ENCODE measurements at regions not wholly inside any gene's neighbourhood (a gene's known extent, or its start where the extent isn't known, plus 50 kb on each side); places are given as distances from the start of the nearest gene placed in this dataset.
"Not testable (repeated sequence)": the region's sequence is repeated elsewhere in the genome, so short reads cannot be mapped to it uniquely, and the experiment has no call there.

DNA sequence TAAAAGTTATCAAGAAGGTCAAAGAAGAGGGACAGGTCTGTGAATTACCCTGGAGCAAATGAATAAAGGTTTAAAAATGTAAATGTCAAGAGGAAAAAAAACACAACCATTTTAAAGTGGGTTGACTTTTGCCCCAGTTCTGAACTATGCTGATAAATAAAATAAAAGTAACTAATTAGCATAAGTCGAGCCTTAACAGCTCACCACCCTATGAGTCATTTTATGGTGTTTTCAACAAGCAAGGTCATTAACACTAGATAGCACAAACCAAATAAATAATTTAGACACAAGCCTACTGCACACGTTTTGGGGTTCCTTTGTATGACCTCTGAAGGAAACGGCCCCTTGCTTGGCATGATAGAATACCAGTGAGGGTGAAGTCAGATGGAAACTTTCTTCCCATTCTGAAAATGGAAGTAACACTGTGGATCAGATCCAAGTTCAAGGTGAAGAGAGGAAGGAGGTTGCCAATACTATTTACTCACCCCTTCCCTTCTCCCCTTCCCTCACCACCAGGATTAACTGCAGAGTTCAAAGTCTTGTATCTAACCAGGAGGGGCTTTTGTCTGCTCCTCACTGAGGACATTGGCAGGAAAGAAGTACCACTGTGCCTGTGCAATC is 380.0 kb upstream of the ACVR2A start:
- no peak for DNase-seq (ENCODE audit: low read depth)

- DNase-seq (ENCODE audit: low read depth): no peak
Observed at GRCh38 chr2:147463881-147464520, 380.8 kb upstream of the ACVR2A start.

GRCh38 chr2:147460155-147460554 is 384.7 kb upstream of the ACVR2A start:
- DNase-seq (ENCODE audit: low read depth): no peak

GRCh38 chr2:147456779-147457178 is 388.1 kb upstream of the ACVR2A start:
- no peak for DNase-seq (ENCODE audit: low read depth)

DNA sequence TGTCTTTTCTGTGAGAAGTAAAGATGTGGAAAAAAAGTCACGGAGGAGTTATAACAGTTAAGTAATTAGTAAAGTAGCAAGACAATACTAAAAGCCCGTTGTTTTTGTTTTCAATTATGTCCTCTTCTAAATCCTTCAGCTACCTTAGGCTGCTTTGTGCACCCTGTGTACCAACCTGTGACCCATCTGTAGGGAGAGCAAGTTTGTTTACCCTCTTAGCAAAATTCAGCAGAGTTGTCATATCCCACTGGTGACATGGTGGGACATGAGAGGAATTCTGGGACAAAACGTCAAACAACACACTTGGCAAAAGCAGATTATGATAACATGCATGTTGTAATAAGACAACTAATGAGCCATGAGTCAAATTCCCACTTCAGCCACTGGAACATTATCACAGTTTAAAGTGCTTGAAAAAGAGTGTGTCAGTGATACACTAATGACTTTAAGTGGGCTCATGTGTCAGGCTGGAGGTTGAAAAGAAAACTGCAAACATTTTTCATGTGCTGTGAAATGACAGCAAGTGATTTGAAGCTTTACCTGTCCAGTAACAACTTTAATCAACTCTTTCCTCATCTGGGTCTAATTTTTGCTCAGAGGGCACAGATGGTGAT is 392.8 kb upstream of the ACVR2A start:
- DNase-seq (ENCODE audit: low read depth): no peak

DNA sequence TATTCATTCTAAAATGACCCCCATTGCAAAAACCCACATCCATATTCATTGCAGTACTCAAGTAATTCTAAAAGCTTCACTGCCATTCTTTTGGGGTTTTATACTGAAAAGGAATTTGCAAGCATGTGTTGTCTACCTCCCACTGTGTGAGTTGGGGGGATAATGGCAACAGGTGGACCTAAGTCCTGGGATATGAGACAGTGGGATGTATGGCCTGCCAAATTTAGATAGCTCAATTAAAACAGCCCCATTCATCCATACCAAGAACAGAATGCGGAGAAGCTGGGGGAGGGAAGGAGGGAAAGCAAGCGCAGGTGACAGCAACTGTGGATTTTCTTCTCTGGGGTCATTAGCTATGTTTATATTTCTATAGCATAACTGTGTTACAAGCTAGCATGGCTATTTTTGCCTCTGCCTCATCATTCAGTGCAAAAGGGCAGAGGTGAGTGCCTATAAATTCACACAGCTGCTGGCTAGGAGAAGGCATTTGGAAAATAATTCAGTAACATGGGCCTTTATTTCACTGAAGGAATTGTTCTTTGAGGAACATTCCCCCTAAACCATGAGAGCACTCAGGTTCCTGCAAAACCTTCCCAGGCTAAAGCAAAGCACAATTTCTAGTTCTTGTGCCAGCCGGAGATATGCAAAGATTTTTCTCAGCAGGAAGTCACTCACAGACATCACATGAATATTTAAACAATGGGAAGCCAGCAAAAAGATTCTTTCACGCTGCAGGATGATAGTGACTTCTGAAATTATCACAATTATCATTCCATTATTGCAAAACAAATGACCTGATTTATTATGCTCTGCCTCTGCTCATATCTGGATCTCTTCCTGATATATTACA is 393.9 kb upstream of the ACVR2A start:
- DNase-seq (ENCODE audit: low read depth): no peak

- DNase-seq (ENCODE audit: low read depth): no peak
Observed at GRCh38 chr2:147449323-147449991, 395.4 kb upstream of the ACVR2A start.

GRCh38 chr2:147442816-147443215 is 402.0 kb upstream of the ACVR2A start:
- DNase-seq (ENCODE audit: low read depth): no peak

- no peak for DNase-seq (ENCODE audit: low read depth)
Observed at GRCh38 chr2:147441182-147441581, 403.6 kb upstream of the ACVR2A start.

DNA sequence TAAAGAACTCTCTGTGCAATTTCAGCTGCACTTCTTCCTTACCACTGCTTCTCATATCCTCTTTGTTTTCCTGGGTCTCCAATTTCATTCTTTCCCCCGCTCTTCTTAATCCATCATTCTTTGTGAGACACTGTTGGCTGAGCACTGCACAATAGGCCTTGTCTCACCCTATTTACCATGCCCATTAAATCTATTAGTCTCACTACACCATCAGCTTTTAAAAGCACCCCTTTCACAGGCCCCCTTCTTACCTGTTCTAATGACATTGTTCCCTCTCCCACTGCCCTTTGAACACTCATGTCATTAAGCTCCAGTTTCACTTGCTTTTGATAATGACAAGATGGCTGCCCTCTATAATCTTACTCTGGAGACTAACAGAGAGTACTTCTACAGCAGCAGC is 404.1 kb upstream of the ACVR2A start:
- no peak for DNase-seq (ENCODE audit: low read depth)

GRCh38 chr2:147439986-147440385 is 404.8 kb upstream of the ACVR2A start:
- no peak for DNase-seq (ENCODE audit: low read depth)

- DNase-seq (ENCODE audit: low read depth): no peak
Observed at GRCh38 chr2:147438882-147439281, 405.9 kb upstream of the ACVR2A start.

DNA sequence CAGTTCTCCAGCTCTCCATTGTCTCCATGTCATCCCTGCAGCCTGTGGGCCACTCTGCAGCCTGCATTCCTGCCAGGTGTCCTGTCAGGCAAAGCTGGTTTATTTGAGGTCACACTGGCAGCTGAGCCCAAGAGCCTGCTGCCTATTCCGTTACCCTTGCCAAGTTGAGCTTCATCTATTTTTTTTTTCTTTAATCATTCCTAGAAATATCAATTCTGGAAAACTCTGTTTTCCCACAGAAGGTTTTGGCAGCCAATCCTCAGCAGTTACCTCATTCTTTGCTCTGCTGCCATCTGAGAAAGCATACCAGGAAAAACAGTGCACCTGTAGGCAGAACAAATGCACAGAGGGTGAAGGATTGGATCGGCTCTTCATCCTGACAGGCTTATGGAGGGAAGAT is 411.0 kb upstream of the ACVR2A start:
- no peak for DNase-seq (ENCODE audit: low read depth)

DNA sequence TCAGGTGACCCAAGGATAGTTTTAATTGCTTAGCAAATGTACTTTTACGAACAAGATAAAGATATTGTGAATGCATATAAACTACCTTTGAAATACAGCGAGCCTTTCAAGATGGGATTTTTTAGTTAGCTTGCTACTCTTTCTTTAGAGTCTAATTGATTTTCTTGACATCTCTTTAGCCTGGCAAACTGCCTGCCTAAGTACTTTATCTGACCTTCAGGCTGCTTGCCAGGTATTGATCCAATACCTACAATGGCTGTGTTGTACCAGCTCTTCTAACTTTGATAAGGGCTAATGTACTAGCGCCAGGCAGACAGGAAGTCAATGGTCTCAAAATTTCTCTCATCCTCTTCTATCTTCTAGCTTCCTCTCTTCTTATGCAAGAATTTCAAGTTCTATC is 414.4 kb upstream of the ACVR2A start:
- DNase-seq (ENCODE audit: low read depth): no peak

- DNase-seq (ENCODE audit: low read depth): no peak
Observed at GRCh38 chr2:147428120-147428747, 416.6 kb upstream of the ACVR2A start.

- DNase-seq (ENCODE audit: low read depth): no peak
Observed at GRCh38 chr2:147425437-147426029, 419.3 kb upstream of the ACVR2A start.

GRCh38 chr2:147424766-147425165 is 420.1 kb upstream of the ACVR2A start:
- no peak for DNase-seq (ENCODE audit: low read depth)

GRCh38 chr2:147420947-147421675 is 423.7 kb upstream of the ACVR2A start:
- DNase-seq (ENCODE audit: low read depth): no peak

DNA sequence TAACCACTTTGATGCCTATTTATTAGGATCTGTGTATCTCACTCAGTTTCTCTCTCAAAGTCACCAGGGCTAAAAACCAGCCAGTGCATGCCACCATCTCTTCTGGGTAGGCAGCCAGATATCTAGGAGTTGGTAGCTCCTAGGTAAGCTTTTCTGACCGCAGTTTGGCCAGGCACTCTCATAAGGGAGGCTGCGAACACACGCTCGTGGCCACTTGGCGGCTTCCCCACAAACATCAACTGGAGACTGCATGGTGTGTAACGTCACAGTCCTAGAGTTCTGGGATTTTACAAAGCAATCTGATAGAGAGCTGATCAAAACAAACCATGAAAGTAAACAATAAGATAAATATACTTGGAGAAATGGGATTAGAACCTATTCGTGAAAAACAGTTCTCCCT is 424.3 kb upstream of the ACVR2A start:
- DNase-seq (ENCODE audit: low read depth): no peak

DNA sequence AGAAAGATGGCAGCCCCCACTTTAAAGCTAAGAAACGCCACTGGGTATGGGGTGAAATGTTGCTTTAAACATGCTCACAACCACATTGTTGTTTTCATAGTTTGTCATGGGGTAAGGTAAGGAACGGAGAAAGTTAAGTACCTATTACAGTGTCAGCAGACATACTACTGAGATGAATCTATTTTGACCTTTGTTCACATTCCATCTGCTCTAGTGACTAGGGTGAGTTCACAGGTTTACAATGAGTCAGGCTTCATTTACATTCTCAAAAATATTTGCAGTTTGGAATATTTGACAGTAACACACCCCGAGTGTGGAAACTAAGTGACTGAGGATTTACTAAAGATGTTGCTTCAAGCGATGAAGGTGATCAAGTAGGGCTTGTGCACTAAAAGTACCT is 428.7 kb upstream of the ACVR2A start:
- no peak for DNase-seq (ENCODE audit: low read depth)

GRCh38 chr2:147414656-147415055 is 430.2 kb upstream of the ACVR2A start:
- DNase-seq (ENCODE audit: low read depth): not testable (repeated sequence)

Measured in stimulated activated CD8-positive, alpha-beta memory T cell treated with anti-CD3 and anti-CD28 coated beads, Interleukin-4, amount 100 ng/mL, for 24 hours (primary cell).